Mesothelial cell of epicardium (in vitro differentiated cells): ENCODE measurements at regions not wholly inside any gene's neighbourhood (a gene's known extent, or its start where the extent isn't known, plus 50 kb on each side); places are given as distances from the start of the nearest gene placed in this dataset.

ENCODE experiments used
- DNase-seq, 2 experiments: peaks; one replicate each; pipeline ENCODE4 v3.0.0; 2021; ENCODE audit warnings: low spot score in 2 of 2; ENCODE audit not compliant: unreplicated experiment in 2 of 2
- H3K27ac Mint-ChIP-seq: 2 replicates; pipeline ENCODE4 v1.8.0; 2021; ENCODE audit warnings: mixed read lengths
- H3K27me3 Mint-ChIP-seq: 2 replicates; pipeline ENCODE4 v1.8.0; 2021; ENCODE audit warnings: low read depth, mixed read lengths
- H3K36me3 Mint-ChIP-seq: 2 replicates; pipeline ENCODE4 v1.8.0; 2021; ENCODE audit warnings: mixed read lengths
- H3K4me1 Mint-ChIP-seq: 2 replicates; pipeline ENCODE4 v1.8.0; 2021; ENCODE audit warnings: mixed read lengths
- H3K4me3 Mint-ChIP-seq: 2 replicates; pipeline ENCODE4 v1.8.0; 2021; ENCODE audit warnings: mild to moderate bottlenecking, moderate library complexity, mixed read lengths
- H3K9me3 Mint-ChIP-seq: 2 replicates; pipeline ENCODE4 v1.8.0; 2021; ENCODE audit warnings: mixed read lengths
- TF ChIP-seq, protein P1 (sequence below): fragments of 200-600 bp; sonication (generic); IDR thresholded peaks from one replicate; pipeline ENCODE4 v1.5.0; 2021; ENCODE audit warnings: antibody characterized with exemption; ENCODE audit not compliant: unreplicated experiment

DNA sequence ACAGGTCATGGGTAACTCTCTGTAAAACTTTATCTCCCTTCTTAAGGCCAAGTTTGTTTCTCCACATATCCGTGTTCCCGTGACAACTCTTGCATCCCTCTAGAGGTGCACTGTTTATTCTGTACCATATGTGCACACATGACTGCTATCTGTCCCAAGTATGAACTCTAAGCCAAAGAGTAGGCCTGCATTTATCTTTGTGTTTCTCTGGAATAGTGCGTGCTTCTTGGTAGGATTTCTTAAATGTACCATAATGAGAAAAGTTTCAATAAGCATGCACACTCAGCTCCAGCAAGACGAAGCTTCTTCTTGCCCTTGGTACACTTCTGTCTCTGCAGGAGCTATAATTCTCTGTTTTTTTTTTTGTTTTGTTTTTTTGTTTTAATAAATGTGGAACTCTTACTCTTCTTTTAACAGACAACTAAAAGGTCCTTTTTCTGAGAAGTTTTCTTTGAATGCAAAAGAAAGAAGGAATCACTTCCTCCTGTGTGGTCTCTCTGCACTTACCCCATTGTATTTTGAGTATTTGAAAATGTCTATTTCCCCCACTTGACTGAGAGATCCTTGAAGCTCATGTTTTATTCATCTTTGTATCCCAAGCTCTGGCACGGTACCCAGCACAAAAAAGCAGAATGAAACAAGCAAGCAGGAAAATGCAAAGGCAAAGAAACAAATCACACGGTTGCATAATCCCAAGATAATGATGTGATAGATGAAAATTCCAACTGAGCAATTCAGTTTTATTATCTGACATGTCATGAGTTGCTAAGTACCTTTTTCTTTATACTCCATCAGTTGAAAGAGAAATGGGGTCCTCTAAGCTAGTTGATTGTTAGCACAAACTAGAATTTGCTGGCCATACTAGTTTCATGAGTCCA lies 521.9 kb upstream of the BOD1L1 start:
- Mint-ChIP-seq H3K27ac (no peak overlapping the region), H3K4me1 (no peaks in the 10 kb centered on the region)
- no peak for DNase-seq

DNA sequence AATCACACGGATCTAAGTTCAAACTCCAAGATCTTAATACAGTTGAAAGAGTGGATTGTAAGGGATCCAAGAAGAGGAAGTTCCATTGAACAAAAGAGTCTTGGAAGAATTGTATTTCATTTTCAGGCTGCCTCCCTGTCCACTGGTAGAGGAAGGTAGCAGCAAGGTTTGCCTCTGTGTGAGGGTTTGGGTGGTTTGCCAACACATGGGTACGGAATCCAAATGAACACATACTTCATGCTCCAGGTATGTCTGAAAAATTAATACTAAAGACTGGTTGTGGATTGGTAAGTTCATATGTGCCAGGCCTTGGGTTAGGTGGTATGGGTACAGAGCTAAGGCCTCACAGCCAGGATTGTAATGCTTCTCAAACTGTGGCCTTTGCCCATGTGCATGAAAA lies 523.6 kb upstream of the BOD1L1 start:
- TF ChIP-seq, protein P1, sequence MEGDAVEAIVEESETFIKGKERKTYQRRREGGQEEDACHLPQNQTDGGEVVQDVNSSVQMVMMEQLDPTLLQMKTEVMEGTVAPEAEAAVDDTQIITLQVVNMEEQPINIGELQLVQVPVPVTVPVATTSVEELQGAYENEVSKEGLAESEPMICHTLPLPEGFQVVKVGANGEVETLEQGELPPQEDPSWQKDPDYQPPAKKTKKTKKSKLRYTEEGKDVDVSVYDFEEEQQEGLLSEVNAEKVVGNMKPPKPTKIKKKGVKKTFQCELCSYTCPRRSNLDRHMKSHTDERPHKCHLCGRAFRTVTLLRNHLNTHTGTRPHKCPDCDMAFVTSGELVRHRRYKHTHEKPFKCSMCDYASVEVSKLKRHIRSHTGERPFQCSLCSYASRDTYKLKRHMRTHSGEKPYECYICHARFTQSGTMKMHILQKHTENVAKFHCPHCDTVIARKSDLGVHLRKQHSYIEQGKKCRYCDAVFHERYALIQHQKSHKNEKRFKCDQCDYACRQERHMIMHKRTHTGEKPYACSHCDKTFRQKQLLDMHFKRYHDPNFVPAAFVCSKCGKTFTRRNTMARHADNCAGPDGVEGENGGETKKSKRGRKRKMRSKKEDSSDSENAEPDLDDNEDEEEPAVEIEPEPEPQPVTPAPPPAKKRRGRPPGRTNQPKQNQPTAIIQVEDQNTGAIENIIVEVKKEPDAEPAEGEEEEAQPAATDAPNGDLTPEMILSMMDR: no peak
- no peaks in the 10 kb centered on the region for H3K9me3 Mint-ChIP-seq
- DNase-seq: no peak
- no peak overlapping the region for H3K4me3 Mint-ChIP-seq
- no peaks in the 10 kb centered on the region for H3K36me3 Mint-ChIP-seq
- no peaks in the 10 kb centered on the region for H3K4me1 Mint-ChIP-seq
- H3K27ac Mint-ChIP-seq: no peak overlapping the region
- peaks cover 10% of the 10 kb centered on the region for H3K27me3 Mint-ChIP-seq

More for the DNA sequence above, 521.9 kb upstream of the BOD1L1 start:
- H3K9me3 Mint-ChIP-seq: no peaks in the 10 kb centered on the region
- TF ChIP-seq, protein P1: no peak
- peaks cover 6% of the 10 kb centered on the region for H3K27me3 Mint-ChIP-seq
- no peak overlapping the region for H3K4me3 Mint-ChIP-seq
- H3K36me3 Mint-ChIP-seq: no peaks in the 10 kb centered on the region

DNA sequence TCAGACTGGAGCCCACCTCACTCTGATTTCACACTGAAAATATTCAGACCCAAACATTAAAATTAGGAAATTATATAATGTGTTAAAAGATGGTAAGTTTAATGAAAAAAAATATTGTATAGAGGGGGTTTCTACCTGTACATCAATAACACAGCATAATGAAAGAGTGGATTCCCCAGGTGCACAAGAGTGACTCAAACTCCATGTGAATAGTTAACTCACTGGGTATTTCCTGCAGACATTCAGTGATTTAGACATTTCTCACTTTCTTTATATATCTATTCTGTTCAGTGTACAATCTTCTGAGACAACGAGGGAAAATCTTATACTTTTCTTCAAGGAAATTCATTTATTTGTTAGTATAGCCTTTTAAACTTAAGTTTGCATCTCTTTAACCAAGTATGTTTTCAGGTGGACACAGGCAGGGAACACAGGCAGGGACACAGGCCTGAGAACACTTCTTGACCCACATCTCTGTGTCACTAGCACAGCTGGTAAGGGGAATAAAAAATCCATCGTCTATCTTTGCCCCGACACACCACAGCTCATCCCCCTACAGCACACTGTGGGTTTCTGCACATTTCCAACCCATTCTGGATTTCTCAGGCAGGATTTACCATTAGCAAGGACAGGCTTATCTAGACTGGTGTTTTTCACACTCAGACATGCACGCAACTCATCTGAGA lies 525.5 kb upstream of the BOD1L1 start:
- no peaks in the 10 kb centered on the region for H3K4me1 Mint-ChIP-seq
- no peaks in the 10 kb centered on the region for H3K36me3 Mint-ChIP-seq
- H3K9me3 Mint-ChIP-seq: no peaks in the 10 kb centered on the region
- no peak overlapping the region for H3K27ac Mint-ChIP-seq
- DNase-seq: no peak
- no peak overlapping the region for H3K4me3 Mint-ChIP-seq
- H3K27me3 Mint-ChIP-seq: peaks cover 14% of the 10 kb centered on the region
- TF ChIP-seq, protein P1: no peak

DNA sequence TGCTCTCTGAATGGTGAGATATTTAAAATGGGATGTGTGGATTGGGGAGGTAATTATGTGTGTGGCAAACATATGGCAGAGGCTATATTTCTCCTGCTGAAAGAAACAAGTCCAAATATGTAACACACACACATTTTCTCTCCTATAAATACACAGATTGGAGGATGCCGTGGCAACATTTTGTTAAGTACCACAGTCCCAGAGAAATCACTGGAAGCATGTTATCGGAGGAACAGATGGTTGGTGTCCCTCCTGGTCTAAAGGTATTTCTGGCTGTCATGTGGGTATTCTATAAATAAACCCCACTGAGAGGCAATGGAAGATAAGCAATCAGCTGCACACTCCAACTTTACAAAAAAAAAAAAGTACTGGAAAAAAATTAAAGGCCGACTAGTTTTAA lies 528.3 kb upstream of the BOD1L1 start:
- Mint-ChIP-seq H3K27me3 (peaks cover 15% of the 10 kb centered on the region), H3K9me3 (no peaks in the 10 kb centered on the region), H3K36me3 (no peaks in the 10 kb centered on the region), H3K27ac (no peak overlapping the region), H3K4me1 (no peaks in the 10 kb centered on the region), H3K4me3 (no peak overlapping the region)
- TF ChIP-seq, protein P1: no peak
- no peak for DNase-seq

DNA sequence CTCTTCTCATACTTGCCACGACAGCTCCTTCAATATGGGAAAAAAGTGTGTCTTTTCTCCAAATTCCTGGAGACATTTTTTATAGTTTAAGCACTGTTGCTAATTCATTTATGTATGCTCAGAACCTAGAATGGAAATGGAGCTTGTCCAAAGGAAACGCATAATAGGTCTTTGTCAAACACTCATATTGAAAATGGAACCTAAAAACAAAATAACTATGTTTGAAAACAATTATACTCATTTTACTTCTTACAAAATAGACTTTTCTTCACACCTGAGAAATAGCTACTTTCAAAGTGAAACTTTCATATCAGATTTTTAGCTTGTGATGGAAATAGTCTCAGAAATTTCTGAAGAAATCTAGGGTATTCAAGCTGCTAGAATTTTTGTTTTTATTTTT lies 529.7 kb upstream of the BOD1L1 start:
- TF ChIP-seq, protein P1: no peak
- Mint-ChIP-seq H3K27ac (no peak overlapping the region), H3K9me3 (no peaks in the 10 kb centered on the region), H3K27me3 (peaks cover 16% of the 10 kb centered on the region), H3K4me1 (no peaks in the 10 kb centered on the region), H3K36me3 (no peaks in the 10 kb centered on the region), H3K4me3 (no peak overlapping the region)
- DNase-seq: no peak
